NOMO-1 (cell line): ENCODE measurements at regions not wholly inside any gene's neighbourhood (a gene's known extent, or its start where the extent isn't known, plus 50 kb on each side); places are given as distances from the start of the nearest gene placed in this dataset.
A peak's percentile ranks its signal among the peaks of the same experiment; 100 is the strongest.
"Not testable (repeated sequence)": the region's sequence is repeated elsewhere in the genome, so short reads cannot be mapped to it uniquely, and the experiment has no call there.

Experiments used
- DNase-seq, 2 experiments: peaks; one replicate each; lab custom pipeline; 2025; ENCODE audit not compliant: unreplicated experiment in 2 of 2; lab: John Stamatoyannopoulos, UW

- DNase-seq, result no peak
Measured at GRCh38 chr10:100637785-100638184, 102.0 kb downstream of the HIF1AN start.

- DNase-seq, result not testable (repeated sequence)
Measured at GRCh38 chr10:100638969-100639368, 103.2 kb downstream of the HIF1AN start.

- DNase-seq, result no peak
Measured at GRCh38 chr10:100642295-100642994, 102.9 kb upstream of the PAX2 start.

GRCh38 chr10:100645091-100645490, 100.3 kb upstream of the PAX2 start:
- DNase-seq, result no peak

GRCh38 chr10:100645613-100646392, 99.6 kb upstream of the PAX2 start:
- DNase-seq, result no peak

- no peak for DNase-seq
Measured at GRCh38 chr10:100647928-100648327, 97.5 kb upstream of the PAX2 start.

GRCh38 chr10:100650693-100651092, 94.7 kb upstream of the PAX2 start:
- no peak for DNase-seq

GRCh38 chr10:100651099-100651498, 94.3 kb upstream of the PAX2 start:
- DNase-seq, result not testable (repeated sequence)

GRCh38 chr10:100651916-100652315, 93.5 kb upstream of the PAX2 start:
- DNase-seq, result no peak

GRCh38 chr10:100652406-100653135, 92.8 kb upstream of the PAX2 start:
- DNase-seq, result no peak

GRCh38 chr10:100653238-100653956, 92.0 kb upstream of the PAX2 start:
- no peak for DNase-seq

- peak in 1 of 2 experiments; percentile 9 for DNase-seq
Measured at GRCh38 chr10:100653957-100654781, 91.2 kb upstream of the PAX2 start.

GRCh38 chr10:100654782-100655325, 90.5 kb upstream of the PAX2 start:
- DNase-seq, result no peak

GRCh38 chr10:100655326-100655759, 90.0 kb upstream of the PAX2 start:
- DNase-seq, result no peak

GRCh38 chr10:100655760-100656421, 89.5 kb upstream of the PAX2 start:
- no peak for DNase-seq

- peak in 1 of 2 experiments; percentile 23 for DNase-seq
Measured at GRCh38 chr10:100656454-100656853, 88.9 kb upstream of the PAX2 start.

- DNase-seq, result no peak
Measured at GRCh38 chr10:100658269-100658668, 87.1 kb upstream of the PAX2 start.

- no peak for DNase-seq
Measured at GRCh38 chr10:100659361-100660098, 85.9 kb upstream of the PAX2 start.
